ENCODE measurements at regions not wholly inside any gene's neighbourhood (a gene's known extent, or its start where the extent isn't known, plus 50 kb on each side); places are given as distances from the start of the nearest gene placed in this dataset.

DNA sequence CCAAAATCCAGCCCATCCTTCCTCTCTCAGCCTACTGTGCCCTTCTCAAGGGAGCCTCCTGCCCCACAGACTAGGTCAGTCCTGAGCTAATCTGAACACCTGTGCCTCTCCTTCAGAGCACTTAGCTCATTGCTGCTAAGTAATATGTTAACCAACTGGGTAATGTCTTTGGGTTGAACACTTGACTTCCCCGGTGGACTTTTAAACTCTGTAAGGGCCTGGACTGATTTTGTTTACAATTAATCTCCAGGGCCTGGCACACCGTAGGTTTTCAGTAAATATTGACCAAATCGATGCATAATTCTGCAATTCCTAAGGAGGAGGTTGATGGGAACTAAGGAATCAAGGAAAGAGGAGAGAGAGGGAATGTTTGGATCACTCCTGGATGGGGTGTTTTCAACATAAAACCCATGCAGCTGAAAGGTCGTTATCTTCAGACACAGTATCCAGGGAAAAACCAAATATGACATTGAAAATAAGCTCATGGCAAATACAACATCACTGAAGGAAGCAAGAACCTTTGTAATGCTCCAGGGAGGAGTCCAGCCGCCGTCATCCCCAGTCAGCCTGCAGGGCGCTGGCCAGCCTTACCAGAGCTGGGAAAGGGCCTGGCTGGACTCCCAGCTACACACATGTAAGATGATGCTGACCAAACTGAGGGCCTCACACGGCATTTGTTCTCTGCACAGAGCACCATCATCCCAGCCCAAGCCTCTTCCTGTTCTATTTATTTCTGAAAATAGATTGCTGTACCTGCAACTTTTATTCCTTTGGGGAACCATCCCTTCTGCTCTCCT lies 166.3 kb downstream of the C5orf15 start:
- no peaks in the 10 kb centered on the region for H3F3A ChIP-seq (ENCODE audit: control insufficient read depth, insufficient read depth)
- TF ChIP-seq, protein P1, sequence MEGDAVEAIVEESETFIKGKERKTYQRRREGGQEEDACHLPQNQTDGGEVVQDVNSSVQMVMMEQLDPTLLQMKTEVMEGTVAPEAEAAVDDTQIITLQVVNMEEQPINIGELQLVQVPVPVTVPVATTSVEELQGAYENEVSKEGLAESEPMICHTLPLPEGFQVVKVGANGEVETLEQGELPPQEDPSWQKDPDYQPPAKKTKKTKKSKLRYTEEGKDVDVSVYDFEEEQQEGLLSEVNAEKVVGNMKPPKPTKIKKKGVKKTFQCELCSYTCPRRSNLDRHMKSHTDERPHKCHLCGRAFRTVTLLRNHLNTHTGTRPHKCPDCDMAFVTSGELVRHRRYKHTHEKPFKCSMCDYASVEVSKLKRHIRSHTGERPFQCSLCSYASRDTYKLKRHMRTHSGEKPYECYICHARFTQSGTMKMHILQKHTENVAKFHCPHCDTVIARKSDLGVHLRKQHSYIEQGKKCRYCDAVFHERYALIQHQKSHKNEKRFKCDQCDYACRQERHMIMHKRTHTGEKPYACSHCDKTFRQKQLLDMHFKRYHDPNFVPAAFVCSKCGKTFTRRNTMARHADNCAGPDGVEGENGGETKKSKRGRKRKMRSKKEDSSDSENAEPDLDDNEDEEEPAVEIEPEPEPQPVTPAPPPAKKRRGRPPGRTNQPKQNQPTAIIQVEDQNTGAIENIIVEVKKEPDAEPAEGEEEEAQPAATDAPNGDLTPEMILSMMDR (IDR thresholded peaks at IDR 0.05; ENCODE audit: low read depth, low read length, poor library complexity, severe bottlenecking): no peak
- no peak for TF ChIP-seq EZH2phosphoT487 (IDR thresholded peaks at IDR 0.05; ENCODE audit: borderline replicate concordance, low read length)
- H3K4me2 ChIP-seq (ENCODE audit: low read length): no peak overlapping the region
- H3K79me2 ChIP-seq (ENCODE audit: control insufficient read depth, low read length): no peaks in the 10 kb centered on the region
- no peaks in the 10 kb centered on the region for H3K9me2 ChIP-seq (replicated peaks; ENCODE audit: control insufficient read depth, low read length)
- H3K4me1 ChIP-seq (ENCODE audit: control insufficient read depth, low read length): no peaks in the 10 kb centered on the region
- H3K4me3 ChIP-seq (ENCODE audit: low read length): no peak overlapping the region
- H3K36me3 ChIP-seq (ENCODE audit: control insufficient read depth, low read length): no peaks in the 10 kb centered on the region
- H3K9me3 ChIP-seq (ENCODE audit: control insufficient read depth, insufficient read depth, low read length): no peaks in the 10 kb centered on the region
- 0 out of 2 replicates have a peak, but pooled peaks cover 6% of the 10 kb centered on the region for H3K27me3 ChIP-seq (ENCODE audit: control insufficient read depth, low read length)
- H3K27ac ChIP-seq (ENCODE audit: low read depth, low read length): no peak overlapping the region
- no peaks in the 10 kb centered on the region for H4K20me1 ChIP-seq (ENCODE audit: control insufficient read depth, insufficient read depth, low read depth, low read length)

GRCh38 chr5:133801431-133801830 lies 167.0 kb downstream of the C5orf15 start:
- H3K9me3 ChIP-seq (ENCODE audit: control insufficient read depth, insufficient read depth, low read length): no peaks in the 10 kb centered on the region
- H3F3A ChIP-seq (ENCODE audit: control insufficient read depth, insufficient read depth): no peaks in the 10 kb centered on the region
- no peaks in the 10 kb centered on the region for H3K9me2 ChIP-seq (replicated peaks; ENCODE audit: control insufficient read depth, low read length)
- no peak overlapping the region for H3K4me3 ChIP-seq (ENCODE audit: low read length)
- TF ChIP-seq, protein P1 (IDR thresholded peaks at IDR 0.05; ENCODE audit: low read depth, low read length, poor library complexity, severe bottlenecking): no peak
- no peak for TF ChIP-seq EZH2phosphoT487 (IDR thresholded peaks at IDR 0.05; ENCODE audit: borderline replicate concordance, low read length)
- no peaks in the 10 kb centered on the region for H3K36me3 ChIP-seq (ENCODE audit: control insufficient read depth, low read length)
- H3K4me2 ChIP-seq (ENCODE audit: low read length): no peak overlapping the region
- H4K20me1 ChIP-seq (ENCODE audit: control insufficient read depth, insufficient read depth, low read depth, low read length): no peaks in the 10 kb centered on the region
- no peaks in the 10 kb centered on the region for H3K4me1 ChIP-seq (ENCODE audit: control insufficient read depth, low read length)
- no peaks in the 10 kb centered on the region for H3K79me2 ChIP-seq (ENCODE audit: control insufficient read depth, low read length)
- H3K27ac ChIP-seq (ENCODE audit: low read depth, low read length): no peak overlapping the region
- H3K27me3 ChIP-seq (ENCODE audit: control insufficient read depth, low read length): 0 out of 2 replicates have a peak, but pooled peaks cover 4% of the 10 kb centered on the region

- Histone ChIP-seq H4K20me1 (ENCODE audit: control insufficient read depth, insufficient read depth, low read depth, low read length) (no peaks in the 10 kb centered on the region), H3K36me3 (ENCODE audit: control insufficient read depth, low read length) (no peaks in the 10 kb centered on the region), H3K27me3 (ENCODE audit: control insufficient read depth, low read length) (0 out of 2 replicates have a peak, but pooled peaks cover 3% of the 10 kb centered on the region), H3K4me1 (ENCODE audit: control insufficient read depth, low read length) (peaks cover 8% of the 10 kb centered on the region), H3K4me3 (ENCODE audit: low read length) (no peak overlapping the region), H3K9me2 (replicated peaks; ENCODE audit: control insufficient read depth, low read length) (no peaks in the 10 kb centered on the region), H3K4me2 (ENCODE audit: low read length) (no peak overlapping the region), H3K27ac (ENCODE audit: low read depth, low read length) (no peak overlapping the region), H3K9me3 (ENCODE audit: control insufficient read depth, insufficient read depth, low read length) (no peaks in the 10 kb centered on the region), H3F3A (ENCODE audit: control insufficient read depth, insufficient read depth) (no peaks in the 10 kb centered on the region), H3K79me2 (ENCODE audit: control insufficient read depth, low read length) (no peaks in the 10 kb centered on the region)
- no peak for TF ChIP-seq EZH2phosphoT487 (IDR thresholded peaks at IDR 0.05; ENCODE audit: borderline replicate concordance, low read length)
- TF ChIP-seq, protein P1 (IDR thresholded peaks at IDR 0.05; ENCODE audit: low read depth, low read length, poor library complexity, severe bottlenecking): no peak
Measured at GRCh38 chr5:133799571-133800237, 168.7 kb downstream of the C5orf15 start.
